ENCODE measurements at regions not wholly inside any gene's neighbourhood (a gene's known extent, or its start where the extent isn't known, plus 50 kb on each side); places are given as distances from the start of the nearest gene placed in this dataset.

DNA sequence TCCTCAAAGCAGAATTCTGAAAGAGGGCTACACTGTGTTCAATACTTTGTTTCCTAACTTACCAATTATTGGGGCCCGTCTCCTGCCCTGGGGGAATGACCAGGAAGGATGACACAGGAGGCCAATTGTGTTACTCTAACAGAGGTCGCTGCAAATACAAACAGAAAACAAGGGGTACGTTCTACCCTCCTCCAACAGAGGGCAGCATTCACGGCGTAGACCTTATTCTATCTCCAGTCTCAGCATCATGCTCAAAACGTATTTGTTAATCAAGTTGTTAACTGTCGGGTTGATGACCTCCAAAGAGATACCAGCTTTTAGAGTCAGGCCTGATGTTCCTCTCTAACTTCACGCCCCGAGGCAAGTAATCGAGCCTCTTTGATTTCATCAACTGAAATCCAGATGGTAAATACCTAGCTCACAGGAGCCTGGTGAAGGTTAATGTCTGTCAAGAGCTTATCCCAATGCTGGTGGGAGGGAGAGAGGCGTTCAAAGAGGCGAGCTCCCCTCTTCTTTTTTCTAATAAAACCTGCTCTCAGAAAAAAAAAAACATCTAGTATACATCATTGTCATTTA lies 181.0 kb upstream of the KCNIP4 start:
- TF ChIP-seq, protein P1, sequence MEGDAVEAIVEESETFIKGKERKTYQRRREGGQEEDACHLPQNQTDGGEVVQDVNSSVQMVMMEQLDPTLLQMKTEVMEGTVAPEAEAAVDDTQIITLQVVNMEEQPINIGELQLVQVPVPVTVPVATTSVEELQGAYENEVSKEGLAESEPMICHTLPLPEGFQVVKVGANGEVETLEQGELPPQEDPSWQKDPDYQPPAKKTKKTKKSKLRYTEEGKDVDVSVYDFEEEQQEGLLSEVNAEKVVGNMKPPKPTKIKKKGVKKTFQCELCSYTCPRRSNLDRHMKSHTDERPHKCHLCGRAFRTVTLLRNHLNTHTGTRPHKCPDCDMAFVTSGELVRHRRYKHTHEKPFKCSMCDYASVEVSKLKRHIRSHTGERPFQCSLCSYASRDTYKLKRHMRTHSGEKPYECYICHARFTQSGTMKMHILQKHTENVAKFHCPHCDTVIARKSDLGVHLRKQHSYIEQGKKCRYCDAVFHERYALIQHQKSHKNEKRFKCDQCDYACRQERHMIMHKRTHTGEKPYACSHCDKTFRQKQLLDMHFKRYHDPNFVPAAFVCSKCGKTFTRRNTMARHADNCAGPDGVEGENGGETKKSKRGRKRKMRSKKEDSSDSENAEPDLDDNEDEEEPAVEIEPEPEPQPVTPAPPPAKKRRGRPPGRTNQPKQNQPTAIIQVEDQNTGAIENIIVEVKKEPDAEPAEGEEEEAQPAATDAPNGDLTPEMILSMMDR (IDR thresholded peaks at IDR 0.05) = peak; percentile 73
- TF ChIP-seq EZH2phosphoT487 (IDR thresholded peaks at IDR 0.05) = no peak
- TF ChIP-seq EZH2 (IDR thresholded peaks at IDR 0.05) = no peak

Measured in neural progenitor cell (in vitro differentiated cells).